ENCODE measurements at regions not wholly inside any gene's neighbourhood (a gene's known extent, or its start where the extent isn't known, plus 50 kb on each side); places are given as distances from the start of the nearest gene placed in this dataset.

DNA sequence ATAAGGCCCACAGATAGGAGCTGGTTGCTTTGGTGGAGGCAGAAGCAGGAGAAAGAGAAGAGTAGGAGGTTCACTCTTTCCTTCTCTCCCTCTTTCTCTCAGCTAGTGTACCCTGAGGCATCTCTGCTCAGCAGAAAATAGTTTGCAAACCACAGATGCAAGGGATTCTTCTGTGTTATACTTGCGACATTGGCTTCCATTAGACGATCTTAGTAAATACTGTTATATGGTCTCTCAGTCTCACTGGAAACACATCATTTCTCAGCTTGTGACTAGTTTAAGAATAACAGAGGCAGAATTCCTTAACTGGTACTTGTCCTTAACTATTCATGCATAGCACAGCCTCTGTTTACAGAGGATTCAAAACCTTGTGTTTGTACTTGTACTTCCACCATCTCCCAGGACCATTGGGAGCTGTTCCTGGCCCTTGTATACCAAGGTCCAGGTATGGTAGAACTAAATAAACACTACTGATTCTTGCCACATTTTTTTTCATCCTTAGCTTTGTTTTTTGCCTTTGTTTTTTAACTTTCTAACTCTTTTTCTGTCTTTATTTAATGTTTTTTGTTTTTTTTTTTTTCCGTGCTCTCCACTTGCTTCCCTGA, 218.2 kb downstream of the OTOR start:
- in situ Hi-C loops (cut with HindIII; ENCODE audit: low pct_unique_long_range_greater_than_20kb, low sequenced_read_pairs): no loop called here
- TF ChIP-seq JUND (IDR thresholded peaks at IDR 0.05; ENCODE audit: low read depth): no peak

DNA sequence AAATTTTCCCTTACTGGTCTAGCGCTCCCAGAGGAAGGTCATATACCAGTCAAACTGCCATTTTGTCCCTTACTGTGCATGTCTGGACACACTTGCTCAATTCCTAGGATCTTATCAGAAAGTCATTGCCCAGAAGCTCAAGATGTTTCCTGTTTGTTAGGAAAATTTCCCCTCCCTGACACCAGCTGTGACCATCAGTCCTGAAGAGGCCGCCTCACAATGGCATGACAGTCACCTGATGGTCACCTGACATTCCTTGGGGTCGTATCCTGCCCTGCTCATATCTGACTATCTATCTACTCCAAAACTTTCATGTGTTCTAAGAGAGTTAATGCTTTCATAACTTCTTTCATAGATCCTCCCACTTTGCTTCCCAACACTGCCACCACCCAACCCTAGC, 219.9 kb downstream of the OTOR start:
- in situ Hi-C loops (cut with HindIII; ENCODE audit: low pct_unique_long_range_greater_than_20kb, low sequenced_read_pairs): no loop called here
- DNase-seq (ENCODE audit: low read depth in 1 of 2, low spot score in 1 of 2): no peak

More for the DNA sequence above, 218.2 kb downstream of the OTOR start:
- no peak for DNase-seq (ENCODE audit: low read depth in 1 of 2, low spot score in 1 of 2)

DNA sequence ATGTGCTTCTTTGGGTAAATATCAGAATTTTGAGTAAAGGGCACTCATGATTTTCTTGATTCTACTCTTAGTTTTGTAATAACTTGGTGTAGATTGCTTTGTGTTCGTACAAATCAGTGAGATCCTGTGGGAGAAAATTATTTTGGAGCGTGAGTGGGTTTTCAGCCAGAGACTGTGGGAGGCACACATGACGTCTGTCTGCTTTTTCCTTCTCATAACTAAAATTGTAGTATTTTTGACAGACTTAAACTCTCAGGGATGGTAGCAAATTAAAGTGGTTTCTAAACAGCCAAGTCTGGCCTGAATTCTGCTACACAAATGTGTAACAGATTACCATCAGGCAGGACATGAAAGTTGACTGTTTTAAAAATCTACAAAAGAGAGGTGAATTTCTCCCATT, 222.6 kb downstream of the OTOR start:
- DNase-seq (ENCODE audit: low read depth in 1 of 2, low spot score in 1 of 2): no peak
- in situ Hi-C loops (cut with HindIII; ENCODE audit: low pct_unique_long_range_greater_than_20kb, low sequenced_read_pairs): no loop called here
- no peak for TF ChIP-seq JUND (IDR thresholded peaks at IDR 0.05; ENCODE audit: low read depth)

More for the DNA sequence above, 219.9 kb downstream of the OTOR start:
- TF ChIP-seq JUND (IDR thresholded peaks at IDR 0.05; ENCODE audit: low read depth): no peak

DNA sequence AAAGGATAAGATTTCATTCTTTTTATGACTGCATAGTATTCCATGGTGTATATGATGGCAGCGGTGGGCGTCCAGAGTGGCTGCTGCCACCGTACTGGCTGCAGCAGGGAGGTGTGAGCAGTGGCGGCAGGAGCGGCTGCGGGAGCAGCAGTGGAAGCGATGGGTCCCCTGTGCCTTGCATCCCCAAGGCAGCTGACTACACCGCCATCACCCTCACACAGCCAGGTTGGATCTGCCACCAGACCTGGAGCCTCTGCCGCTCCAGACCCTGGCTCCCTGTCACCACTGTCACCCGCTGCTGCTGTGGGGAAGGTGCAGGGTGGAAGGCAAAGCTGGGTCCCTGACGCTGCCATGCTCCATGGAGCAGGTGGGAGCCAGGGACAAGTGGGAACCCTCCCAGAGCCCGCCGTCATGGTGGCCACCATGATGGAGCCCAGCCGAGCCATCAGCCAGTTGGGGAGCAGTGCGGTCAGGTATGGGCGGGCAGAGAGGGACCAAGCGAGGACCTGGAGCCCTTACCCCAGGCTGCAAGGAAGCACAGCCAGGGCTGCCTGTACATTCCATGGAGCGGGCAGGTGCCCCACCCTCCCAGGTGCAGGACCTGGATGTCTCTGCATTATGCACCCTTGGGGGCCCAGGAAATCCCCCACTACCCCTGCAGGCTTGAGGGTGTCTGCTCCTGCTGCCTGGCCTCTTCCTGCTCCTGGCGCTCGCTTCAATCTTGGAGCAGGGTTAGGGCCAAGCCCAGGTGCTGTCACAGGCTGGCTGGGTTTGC, 226.1 kb downstream of the OTOR start:
- in situ Hi-C loops (cut with HindIII; ENCODE audit: low pct_unique_long_range_greater_than_20kb, low sequenced_read_pairs): no loop called here
- TF ChIP-seq JUND (IDR thresholded peaks at IDR 0.05; ENCODE audit: low read depth): no peak
- DNase-seq (ENCODE audit: low read depth in 1 of 2, low spot score in 1 of 2): no peak

DNA sequence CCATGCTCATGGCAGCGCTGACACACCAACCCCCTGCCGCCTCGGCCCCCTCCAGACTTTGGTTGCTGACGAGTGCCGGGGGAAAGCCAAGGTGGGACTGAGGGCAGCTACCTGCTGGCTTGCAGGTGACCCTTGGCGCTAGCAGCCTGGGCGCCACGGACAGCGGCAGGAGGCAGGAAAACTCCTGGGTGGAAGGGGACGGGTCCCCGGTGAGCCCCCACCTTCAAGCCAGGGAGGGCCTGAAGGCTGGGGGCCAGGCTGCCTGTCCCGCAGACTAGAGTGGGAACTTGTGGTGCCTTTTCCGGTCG, 226.7 kb downstream of the OTOR start:
- in situ Hi-C loops (cut with HindIII; ENCODE audit: low pct_unique_long_range_greater_than_20kb, low sequenced_read_pairs): no loop called here
- TF ChIP-seq JUND (IDR thresholded peaks at IDR 0.05; ENCODE audit: low read depth): no peak
- DNase-seq (ENCODE audit: low read depth in 1 of 2, low spot score in 1 of 2): no peak

DNA sequence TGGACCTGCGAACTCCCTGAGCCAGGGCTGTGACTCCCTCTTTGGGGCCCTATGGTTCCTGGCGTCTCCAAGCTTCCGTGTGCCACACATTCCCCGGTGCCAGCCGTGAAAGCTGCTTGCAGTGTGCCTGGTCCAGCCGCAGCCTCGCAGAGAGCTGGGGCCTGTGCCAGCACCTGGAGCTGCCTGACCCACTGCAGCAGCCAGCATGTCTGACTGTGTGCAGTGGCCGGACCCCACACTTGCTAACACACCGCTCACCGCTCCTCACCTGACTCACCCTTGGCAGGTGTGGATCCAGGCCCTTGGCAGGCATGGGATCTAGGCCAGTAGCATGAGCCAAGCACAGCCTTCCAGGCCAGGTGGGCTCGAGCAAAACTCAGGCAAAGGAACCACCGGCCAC, 227.5 kb downstream of the OTOR start:
- DNase-seq (ENCODE audit: low read depth in 1 of 2, low spot score in 1 of 2): no peak
- no peak for TF ChIP-seq JUND (IDR thresholded peaks at IDR 0.05; ENCODE audit: low read depth)
- in situ Hi-C loops (cut with HindIII; ENCODE audit: low pct_unique_long_range_greater_than_20kb, low sequenced_read_pairs): no loop called here

DNA sequence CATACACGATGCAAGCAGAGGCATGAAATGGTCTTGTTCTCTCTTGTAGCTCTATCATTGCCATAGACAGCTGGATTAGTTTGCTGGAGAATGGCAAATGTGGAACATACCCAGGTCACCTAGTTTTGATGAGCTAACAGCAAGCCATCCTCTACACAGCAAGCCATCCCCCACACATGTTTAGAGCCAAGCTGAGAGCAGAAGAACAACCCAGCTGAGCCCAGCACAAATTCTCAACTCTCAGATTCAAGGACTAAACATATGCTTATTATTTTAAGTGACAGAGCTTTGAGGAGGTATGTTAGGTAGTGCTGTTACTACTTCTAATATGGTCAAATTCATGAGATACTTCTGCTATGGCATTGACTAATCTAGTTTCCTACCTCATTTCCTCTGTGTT, 230.3 kb downstream of the OTOR start:
- in situ Hi-C loops (cut with HindIII; ENCODE audit: low pct_unique_long_range_greater_than_20kb, low sequenced_read_pairs): no loop called here
- no peak for DNase-seq (ENCODE audit: low read depth in 1 of 2, low spot score in 1 of 2)
- TF ChIP-seq JUND (IDR thresholded peaks at IDR 0.05; ENCODE audit: low read depth): no peak

DNA sequence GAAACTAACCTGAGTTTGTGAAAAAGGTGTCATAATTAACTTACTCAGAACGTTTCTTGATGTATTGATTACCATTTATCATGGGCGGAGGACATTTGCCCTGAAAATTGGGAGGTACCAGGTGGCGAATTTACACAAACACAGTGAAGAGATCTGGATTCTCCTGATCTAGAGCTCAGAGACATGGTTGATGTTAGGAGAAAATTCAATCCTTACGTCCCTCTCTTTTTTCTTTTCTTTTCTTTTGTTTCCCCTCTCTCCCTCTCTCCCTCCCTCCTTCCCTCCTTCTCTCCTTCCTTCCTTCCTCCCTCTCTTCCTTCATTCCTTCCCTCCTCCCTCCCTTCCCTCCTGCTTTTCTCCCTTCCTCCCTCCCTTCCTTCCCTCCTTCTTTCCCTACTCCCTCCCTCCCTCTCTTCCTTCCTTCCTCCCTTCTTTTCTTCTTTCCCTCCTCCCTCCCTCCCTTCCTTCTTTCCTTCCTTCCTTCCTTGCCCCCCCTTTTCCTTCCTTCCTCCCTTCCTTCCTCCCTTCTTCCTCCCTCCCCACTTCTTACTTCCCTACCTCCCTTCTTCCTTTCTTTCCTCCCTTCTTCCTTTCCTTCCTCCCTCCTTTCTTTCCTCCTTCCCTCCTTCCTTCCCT, 234.1 kb downstream of the OTOR start:
- in situ Hi-C loops (cut with HindIII; ENCODE audit: low pct_unique_long_range_greater_than_20kb, low sequenced_read_pairs): no loop called here
- no peak for DNase-seq (ENCODE audit: low read depth in 1 of 2, low spot score in 1 of 2)
- no peak for TF ChIP-seq JUND (IDR thresholded peaks at IDR 0.05; ENCODE audit: low read depth)

DNA sequence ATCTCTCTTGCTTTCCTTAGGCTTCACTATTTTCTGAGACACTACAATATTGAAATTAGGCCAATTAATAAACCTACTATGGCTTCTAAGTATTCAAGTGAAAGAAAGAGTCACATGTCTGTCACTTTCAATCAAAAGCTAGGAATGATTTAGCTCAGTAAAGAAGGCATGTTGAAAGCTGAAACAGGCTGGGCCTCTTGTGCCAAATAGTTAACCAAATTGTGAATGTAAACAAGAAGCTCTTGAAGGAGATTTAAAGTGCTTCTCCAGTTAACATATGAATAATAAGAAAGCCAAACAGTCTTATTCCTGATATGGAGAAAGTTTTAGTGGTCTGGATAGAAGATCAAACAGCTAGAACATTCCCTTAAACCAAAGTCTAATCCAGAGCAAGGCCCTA, 236.3 kb downstream of the OTOR start:
- no peak for TF ChIP-seq JUND (IDR thresholded peaks at IDR 0.05; ENCODE audit: low read depth)
- in situ Hi-C loops (cut with HindIII; ENCODE audit: low pct_unique_long_range_greater_than_20kb, low sequenced_read_pairs): no loop called here
- no peak for DNase-seq (ENCODE audit: low read depth in 1 of 2, low spot score in 1 of 2)

DNA sequence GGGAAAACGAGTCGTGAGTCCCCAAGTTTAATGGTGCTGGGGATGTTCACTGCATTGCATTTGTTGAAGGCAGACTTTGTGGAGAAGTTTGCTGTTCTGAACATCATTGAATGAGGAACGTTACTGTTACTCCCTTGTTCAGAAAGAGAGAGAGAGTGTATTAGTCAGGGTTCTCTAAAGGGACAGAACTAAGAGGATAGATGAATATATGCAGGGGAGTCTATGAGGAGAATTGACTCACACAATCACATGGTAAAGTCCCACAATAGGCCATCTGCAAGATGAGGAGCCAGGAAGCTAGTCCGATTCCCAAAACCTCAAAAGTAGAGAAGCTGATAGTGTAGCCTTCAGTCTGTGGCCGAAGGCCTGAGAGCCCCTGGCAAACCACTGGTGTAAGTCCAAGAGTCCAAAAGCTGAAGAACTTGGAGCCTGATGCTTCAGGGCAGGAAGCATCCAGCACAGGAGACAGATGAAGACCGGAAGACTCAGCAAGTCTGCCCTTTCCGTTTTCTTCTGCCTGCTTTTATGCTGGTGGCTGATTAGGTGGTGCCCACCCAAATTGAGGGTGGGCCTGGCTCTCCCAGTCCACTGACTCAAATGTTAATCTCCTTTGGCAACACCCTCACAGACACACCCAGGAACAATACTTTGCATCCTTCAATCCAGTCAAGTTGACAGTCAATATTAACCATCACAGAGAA, 223.5 kb upstream of the PCSK2 start:
- TF ChIP-seq JUND (IDR thresholded peaks at IDR 0.05; ENCODE audit: low read depth): no peak
- DNase-seq (ENCODE audit: low read depth in 1 of 2, low spot score in 1 of 2): no peak
- in situ Hi-C loops (cut with HindIII; ENCODE audit: low pct_unique_long_range_greater_than_20kb, low sequenced_read_pairs): no loop called here

DNA sequence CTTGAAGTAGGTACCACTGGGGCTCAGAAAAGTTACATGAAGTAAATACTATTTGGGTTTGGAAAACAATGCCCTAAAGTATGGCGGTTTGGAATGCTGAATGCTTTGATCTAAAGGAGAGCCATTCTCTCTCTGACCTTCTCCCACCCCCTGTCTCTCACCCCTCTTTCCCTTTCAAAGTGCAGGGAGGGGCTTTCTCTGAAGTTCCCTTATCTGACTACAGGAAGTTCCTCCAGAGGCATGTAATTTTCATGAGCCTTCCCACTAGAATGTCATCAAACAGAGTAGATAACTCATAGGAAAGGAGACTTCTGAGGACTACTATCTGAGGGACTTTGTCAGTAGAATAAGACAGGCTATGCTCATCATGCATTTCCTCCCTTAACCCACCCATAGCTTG, 216.7 kb upstream of the PCSK2 start:
- DNase-seq (ENCODE audit: low read depth in 1 of 2, low spot score in 1 of 2): no peak
- in situ Hi-C loops (cut with HindIII; ENCODE audit: low pct_unique_long_range_greater_than_20kb, low sequenced_read_pairs): no loop called here
- TF ChIP-seq JUND (IDR thresholded peaks at IDR 0.05; ENCODE audit: low read depth): no peak

DNA sequence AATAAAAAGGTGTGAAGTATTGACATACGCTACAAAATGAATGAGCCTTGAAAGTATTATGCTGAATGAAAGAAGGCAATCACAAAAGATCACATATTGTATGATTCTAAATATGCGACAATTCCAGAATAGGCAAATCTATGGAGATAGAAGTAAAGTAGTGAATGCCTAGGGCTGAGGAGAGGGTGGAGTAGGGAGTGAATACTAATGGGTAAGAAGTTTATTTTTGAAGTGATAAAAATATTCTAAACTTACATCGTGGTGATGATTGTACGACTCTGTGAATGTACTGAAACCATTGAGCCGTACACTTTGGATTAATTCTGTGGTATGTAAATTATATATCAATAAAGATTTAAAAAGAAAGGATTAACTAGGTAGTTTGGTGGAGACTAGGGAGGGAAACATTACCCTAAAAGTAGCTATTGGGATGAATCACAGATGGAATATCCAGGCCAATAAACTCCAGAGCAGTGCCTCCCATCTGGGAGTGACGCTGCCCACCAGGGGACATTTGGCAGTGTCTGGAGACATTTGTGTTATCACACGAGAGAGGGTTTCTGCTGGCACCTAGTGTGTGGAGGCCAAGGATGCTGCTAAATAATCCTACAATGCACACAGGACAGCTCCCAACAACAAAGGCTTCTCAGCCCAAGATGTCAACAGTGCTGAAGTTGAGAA, 214.2 kb upstream of the PCSK2 start:
- TF ChIP-seq JUND (IDR thresholded peaks at IDR 0.05; ENCODE audit: low read depth): no peak
- DNase-seq (ENCODE audit: low read depth in 1 of 2, low spot score in 1 of 2): no peak
- in situ Hi-C loops (cut with HindIII; ENCODE audit: low pct_unique_long_range_greater_than_20kb, low sequenced_read_pairs): no loop called here
